Activated B cell treated with CpG ODN at 0.5 μM for 24 hours (primary cell): ENCODE measurements at regions not wholly inside any gene's neighbourhood (a gene's known extent, or its start where the extent isn't known, plus 50 kb on each side); places are given as distances from the start of the nearest gene placed in this dataset.
"Not testable (repeated sequence)": the region's sequence is repeated elsewhere in the genome, so short reads cannot be mapped to it uniquely, and the experiment has no call there.

Experiments
- ATAC-seq: fragments of 200-7000 bp; cut with Tn5 transposase; one replicate; pipeline ENCODE4 v1.10.0; 2021; ENCODE audit warnings: low read depth, mild to moderate bottlenecking, moderate library complexity
- CTCF ChIA-PET: fragments of 350-600 bp; sonication (Branson Sonifier 250); formaldehyde crosslinking; loops from one replicate; lab custom pipeline; 2021; ENCODE audit warnings: antibody characterized with exemption; lab: Charles Lee
- POLR2A ChIA-PET: fragments of 350-600 bp; sonication (Branson Sonifier 250); formaldehyde crosslinking; loops from one replicate; lab custom pipeline; 2021; ENCODE audit warnings: antibody characterized with exemption; lab: Charles Lee
- DNase-seq: peaks from one replicate; pipeline ENCODE4 v3.0.0; 2022
- H3K27ac Mint-ChIP-seq: one replicate; pipeline ENCODE4 v1.8.0; 2020; ENCODE audit warnings: mixed read lengths
- H3K27me3 Mint-ChIP-seq: one replicate; pipeline ENCODE4 v1.8.0; 2021; ENCODE audit warnings: mixed read lengths
- H3K36me3 Mint-ChIP-seq: one replicate; pipeline ENCODE4 v1.8.0; 2021; ENCODE audit warnings: low read depth, mixed read lengths
- H3K4me1 Mint-ChIP-seq: one replicate; pipeline ENCODE4 v1.8.0; 2021; ENCODE audit warnings: mixed read lengths
- H3K4me3 Mint-ChIP-seq: one replicate; pipeline ENCODE4 v1.8.0; 2020; ENCODE audit warnings: mild to moderate bottlenecking, mixed read lengths
- H3K9me3 Mint-ChIP-seq: one replicate; pipeline ENCODE4 v1.8.0; 2020; ENCODE audit warnings: mixed read lengths
- CTCF ChIP-seq: fragments of 200-600 bp; IDR thresholded peaks from one replicate; pipeline ENCODE4 v1.8.0; 2022; ENCODE audit warnings: antibody characterized with exemption, mild to moderate bottlenecking
- intact Hi-C: fragments of 100-400 bp; cut with micrococcal nuclease; formaldehyde crosslinking; loops from one replicate; pipeline ENCODE4 v1.15.1; 2024

GRCh38 chr12:131309700-131310099 is 356.0 kb downstream of the ADGRD1 start:
- H3K9me3 Mint-ChIP-seq, result no peaks in the 10 kb centered on the region
- H3K27me3 Mint-ChIP-seq, result peaks cover 7% of the 10 kb centered on the region
- CTCF ChIA-PET, result no interaction called here
- H3K4me1 Mint-ChIP-seq, result peaks cover 4% of the 10 kb centered on the region
- no peaks in the 10 kb centered on the region for H3K36me3 Mint-ChIP-seq
- intact Hi-C loops, result loop anchor here (5.0 kb wide), 1 partner anchor 333 kb away; no protein-coding TSS in a partner anchor
- ATAC-seq (no peak), DNase-seq (no peak)
- TF ChIP-seq CTCF, result no peak
- H3K27ac Mint-ChIP-seq, result no peak overlapping the region
- H3K4me3 Mint-ChIP-seq, result no peak overlapping the region
- POLR2A ChIA-PET, result no interaction called here

GRCh38 chr12:131310227-131310969 is 356.7 kb downstream of the ADGRD1 start:
- H3K27me3 Mint-ChIP-seq, H3K36me3 Mint-ChIP-seq, ATAC-seq, H3K4me1 Mint-ChIP-seq, H3K4me3 Mint-ChIP-seq, DNase-seq, H3K9me3 Mint-ChIP-seq, POLR2A ChIA-PET, CTCF ChIA-PET, H3K27ac Mint-ChIP-seq: not testable (repeated sequence)
- intact Hi-C loops, result loop anchor here (5.0 kb wide), 1 partner anchor 332 kb away; no protein-coding TSS in a partner anchor

- H3K4me3 Mint-ChIP-seq, CTCF ChIA-PET, H3K9me3 Mint-ChIP-seq, H3K36me3 Mint-ChIP-seq, POLR2A ChIA-PET, DNase-seq, H3K27me3 Mint-ChIP-seq, ATAC-seq, H3K27ac Mint-ChIP-seq, H3K4me1 Mint-ChIP-seq: not testable (repeated sequence)
- intact Hi-C loops, result loop anchor here (5.0 kb wide), 1 partner anchor 331 kb away; no protein-coding TSS in a partner anchor
Measured at GRCh38 chr12:131311279-131311722, 357.6 kb downstream of the ADGRD1 start.

- ATAC-seq (no peak), DNase-seq (no peak)
- CTCF ChIA-PET, result no interaction called here
- TF ChIP-seq CTCF, result no peak
- Mint-ChIP-seq H3K27ac (no peak overlapping the region), H3K27me3 (peaks cover 7% of the 10 kb centered on the region), H3K36me3 (no peaks in the 10 kb centered on the region), H3K4me3 (no peak overlapping the region), H3K9me3 (no peaks in the 10 kb centered on the region), H3K4me1 (peaks cover 4% of the 10 kb centered on the region)
- POLR2A ChIA-PET, result no interaction called here
- intact Hi-C loops, result loop anchor here (5.0 kb wide), 1 partner anchor 331 kb away; no protein-coding TSS in a partner anchor
Measured at GRCh38 chr12:131311764-131312163, 358.1 kb downstream of the ADGRD1 start.

GRCh38 chr12:131312382-131312781 is 358.7 kb downstream of the ADGRD1 start:
- intact Hi-C loops, result loop anchor here (5.0 kb wide), 1 partner anchor 330 kb away; no protein-coding TSS in a partner anchor
- CTCF ChIA-PET, result not testable (repeated sequence)

GRCh38 chr12:131312793-131313545 is 359.3 kb downstream of the ADGRD1 start:
- TF ChIP-seq CTCF, result no peak
- peaks cover 4% of the 10 kb centered on the region for H3K4me1 Mint-ChIP-seq
- no peak overlapping the region for H3K27ac Mint-ChIP-seq
- H3K36me3 Mint-ChIP-seq, result no peaks in the 10 kb centered on the region
- peaks cover 7% of the 10 kb centered on the region for H3K27me3 Mint-ChIP-seq
- H3K4me3 Mint-ChIP-seq, result no peak overlapping the region
- ChIA-PET POLR2A (no interaction called here), CTCF (no interaction called here)
- ATAC-seq (no peak), DNase-seq (no peak)
- H3K9me3 Mint-ChIP-seq, result peaks cover 3% of the 10 kb centered on the region
- intact Hi-C loops, result loop anchor here (5.0 kb wide), 1 partner anchor 329 kb away; no protein-coding TSS in a partner anchor

More at GRCh38 chr12:131312382-131312781, 358.7 kb downstream of the ADGRD1 start:
- H3K27ac Mint-ChIP-seq, DNase-seq, H3K4me1 Mint-ChIP-seq, H3K27me3 Mint-ChIP-seq, H3K36me3 Mint-ChIP-seq, H3K4me3 Mint-ChIP-seq, POLR2A ChIA-PET, H3K9me3 Mint-ChIP-seq, ATAC-seq: not testable (repeated sequence)
